AG04449 (cell line): ENCODE measurements at regions not wholly inside any gene's neighbourhood (a gene's known extent, or its start where the extent isn't known, plus 50 kb on each side); places are given as distances from the start of the nearest gene placed in this dataset.

Experiments
- CTCF ChIA-PET: fragments of 350-600 bp; formaldehyde crosslinking; extraction: SDS; loops from one replicate; lab custom pipeline; 2021; ENCODE audit warnings: antibody characterized with exemption; lab: Yijun Ruan, JAX
- POLR2A ChIA-PET: fragments of 400-600, 350-600 bp; formaldehyde crosslinking; extraction: SDS; loops from one replicate; lab custom pipeline; 2020; ENCODE audit warnings: antibody characterized with exemption, inconsistent platforms; lab: Yijun Ruan, JAX
- DNase-seq: peaks from one replicate; pipeline ENCODE4 v3.0.0-alpha.2; 2010; ENCODE audit warnings: low read depth, low spot score
- H3K4me3 ChIP-seq: 2 replicates; pipeline ENCODE4 v1.5.1; 2011; ENCODE audit warnings: low read depth, mild to moderate bottlenecking, control low read depth, low read length
- CTCF ChIP-seq: IDR thresholded peaks from one replicate; pipeline ENCODE4 v1.5.1; 2011; ENCODE audit warnings: mild to moderate bottlenecking, moderate library complexity, low read length, control low read depth, inconsistent platforms; ENCODE audit not compliant: insufficient read depth; ENCODE audit errors: missing control alignments

DNA sequence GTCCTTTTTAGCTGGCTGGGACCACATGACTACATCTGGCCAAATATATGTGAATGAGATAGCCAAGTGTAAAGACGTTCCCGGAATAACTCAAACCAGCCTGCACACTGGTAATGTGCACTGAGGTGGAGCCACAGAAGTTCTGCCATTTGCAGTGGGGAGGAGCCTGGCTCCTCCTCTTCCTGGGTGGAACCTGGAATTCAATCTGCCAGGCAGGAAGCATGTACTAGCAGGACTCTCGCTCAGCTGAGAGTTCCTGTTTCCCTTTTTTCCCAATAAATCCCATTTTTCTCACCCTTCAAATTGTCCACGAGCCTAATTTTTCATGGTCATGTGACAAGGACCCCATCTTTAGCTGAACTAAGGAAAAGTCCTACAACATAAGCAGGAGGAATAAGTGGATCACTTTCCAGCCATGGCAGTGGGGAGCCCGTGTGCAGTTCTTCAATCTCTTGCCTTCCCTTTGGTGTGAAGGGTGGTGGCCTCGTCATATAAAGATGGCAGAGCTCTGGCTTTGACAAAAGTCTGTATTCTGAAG is 183.2 kb downstream of the UXS1 start:
- ChIA-PET CTCF (no interaction called here), POLR2A (no interaction called here)
- H3K4me3 ChIP-seq, result no peak overlapping the region
- no peak for DNase-seq
- no peak for TF ChIP-seq CTCF

GRCh38 chr2:106009096-106009495 is 185.0 kb downstream of the UXS1 start:
- ChIA-PET CTCF (no interaction called here), POLR2A (no interaction called here)
- DNase-seq, result no peak
- H3K4me3 ChIP-seq, result no peak overlapping the region
- TF ChIP-seq CTCF, result no peak

- no peak overlapping the region for H3K4me3 ChIP-seq
- TF ChIP-seq CTCF, result no peak
- CTCF ChIA-PET, result no interaction called here
- no peak for DNase-seq
- POLR2A ChIA-PET, result no interaction called here
Measured at GRCh38 chr2:106004851-106005250, 189.2 kb downstream of the UXS1 start.

DNA sequence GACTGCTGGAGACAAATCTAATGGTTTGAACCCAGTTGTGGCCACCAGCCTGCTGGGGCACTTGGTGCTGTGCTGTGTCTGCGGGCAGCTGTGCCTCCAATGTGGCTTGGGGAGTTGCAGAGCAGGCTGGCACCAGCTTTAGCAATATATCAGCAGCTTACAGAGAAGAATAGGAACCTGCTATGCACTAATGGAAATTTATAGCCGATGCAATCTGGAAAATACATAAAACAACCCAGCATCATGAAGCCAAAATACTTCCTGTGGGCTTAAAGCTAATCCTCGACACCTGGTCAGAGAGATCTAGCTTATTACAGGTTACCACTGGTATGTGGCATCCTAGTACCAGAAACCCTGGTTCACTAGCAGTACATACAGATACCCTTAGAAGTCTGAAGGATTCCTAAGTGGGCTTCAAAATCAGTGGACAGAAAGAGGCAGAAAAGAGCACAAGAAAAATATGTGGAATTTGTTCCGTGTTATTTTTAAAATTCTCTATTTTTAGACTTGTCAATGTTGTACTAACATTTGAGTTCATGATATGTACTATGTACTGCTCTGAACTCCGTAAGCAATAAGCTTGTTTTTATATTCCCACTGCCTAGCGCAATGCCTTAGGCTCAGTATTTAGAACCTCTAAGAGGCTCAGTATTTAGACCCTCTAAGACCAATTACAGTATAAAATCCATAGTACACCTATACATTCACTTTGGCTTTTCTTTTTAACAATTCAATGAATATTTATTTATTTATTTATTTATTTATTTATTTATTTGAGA is 194.7 kb downstream of the UXS1 start:
- ChIA-PET POLR2A (no interaction called here), CTCF (no interaction called here)
- no peak for DNase-seq
- TF ChIP-seq CTCF, result no peak
- no peak overlapping the region for H3K4me3 ChIP-seq

DNA sequence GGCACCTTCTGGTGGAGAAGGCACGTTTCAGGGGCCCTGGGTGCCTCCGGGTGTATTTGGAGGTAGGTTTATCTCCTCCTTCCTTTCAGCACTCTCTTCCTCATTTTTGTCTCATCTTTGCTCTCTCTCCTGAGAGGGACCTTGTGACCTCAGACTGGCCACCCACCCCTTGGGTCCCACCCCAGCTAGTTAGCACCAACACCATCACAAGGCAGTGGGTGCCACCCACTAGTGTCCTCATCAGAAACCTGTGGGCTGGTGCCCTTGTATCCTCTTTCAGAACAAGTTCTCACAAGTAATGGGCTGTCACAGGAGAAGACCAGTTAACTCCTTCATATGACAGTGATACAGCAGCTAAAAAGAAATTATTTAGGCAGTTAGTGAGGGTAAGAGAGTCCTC is 196.4 kb downstream of the UXS1 start:
- CTCF ChIA-PET, result no interaction called here
- POLR2A ChIA-PET, result no interaction called here

More for the DNA sequence above, 196.4 kb downstream of the UXS1 start:
- TF ChIP-seq CTCF, result no peak
- no peak for DNase-seq
- no peak overlapping the region for H3K4me3 ChIP-seq
